IPS DF 4.7 (cell line): ENCODE measurements at regions not wholly inside any gene's neighbourhood (a gene's known extent, or its start where the extent isn't known, plus 50 kb on each side); places are given as distances from the start of the nearest gene placed in this dataset.

Experiments
- DNase-seq: peaks from one replicate; pipeline ENCODE4 v3.0.0-alpha.2; 2013; ENCODE audit warnings: low spot score; ENCODE audit errors: extremely low read depth

- DNase-seq, result no peak
Observed at GRCh38 chr16:5463820-5464219, 366.2 kb upstream of the EEF2KMT start.

DNA sequence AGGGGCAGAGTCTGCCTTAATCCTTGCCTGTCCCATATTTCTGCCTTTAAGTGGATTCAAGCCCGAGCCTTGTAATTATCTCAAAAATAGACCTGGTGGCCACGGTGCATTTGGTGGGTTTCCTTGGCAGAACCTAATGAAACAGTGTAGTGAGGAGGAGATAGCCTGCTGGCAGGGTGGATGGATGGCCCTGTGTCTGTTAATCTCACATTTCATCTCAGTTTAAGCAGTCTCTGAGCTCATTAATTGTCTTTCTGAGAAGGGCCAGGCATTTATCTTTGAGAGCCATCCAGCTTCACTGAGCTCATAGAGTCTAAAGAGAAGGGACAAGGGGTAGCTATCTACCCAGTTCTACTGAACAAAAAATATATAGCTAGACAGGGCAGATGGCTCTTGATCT lies 364.0 kb upstream of the EEF2KMT start:
- DNase-seq, result no peak

- DNase-seq, result no peak
Observed at GRCh38 chr16:5461141-5461540, 363.5 kb upstream of the EEF2KMT start.

- DNase-seq, result no peak
Observed at GRCh38 chr16:5460701-5461100, 363.1 kb upstream of the EEF2KMT start.

- DNase-seq, result no peak
Observed at GRCh38 chr16:5459863-5460262, 362.3 kb upstream of the EEF2KMT start.

GRCh38 chr16:5455110-5455509 lies 357.5 kb upstream of the EEF2KMT start:
- no peak for DNase-seq

DNA sequence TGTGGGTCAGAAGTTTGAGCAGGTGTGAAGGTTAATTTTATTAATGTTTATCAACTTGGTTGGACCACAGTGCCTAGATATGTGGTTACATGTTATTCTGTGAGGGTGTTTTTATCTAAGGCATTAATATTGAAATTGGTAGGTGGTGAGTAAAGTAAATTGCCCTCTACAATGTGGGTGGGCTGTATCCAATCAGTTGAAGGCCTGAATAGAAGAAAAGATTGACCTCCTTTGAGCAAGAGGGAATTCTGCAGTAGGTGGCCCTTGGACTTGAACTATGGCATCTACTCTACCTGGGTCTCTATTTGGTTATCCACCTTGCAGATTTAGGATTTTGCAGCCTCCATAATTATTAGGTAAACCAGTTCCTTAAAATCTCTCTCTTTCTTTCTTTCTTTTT lies 356.8 kb upstream of the EEF2KMT start:
- no peak for DNase-seq

- DNase-seq, result no peak
Observed at GRCh38 chr16:5451641-5452040, 354.0 kb upstream of the EEF2KMT start.

DNA sequence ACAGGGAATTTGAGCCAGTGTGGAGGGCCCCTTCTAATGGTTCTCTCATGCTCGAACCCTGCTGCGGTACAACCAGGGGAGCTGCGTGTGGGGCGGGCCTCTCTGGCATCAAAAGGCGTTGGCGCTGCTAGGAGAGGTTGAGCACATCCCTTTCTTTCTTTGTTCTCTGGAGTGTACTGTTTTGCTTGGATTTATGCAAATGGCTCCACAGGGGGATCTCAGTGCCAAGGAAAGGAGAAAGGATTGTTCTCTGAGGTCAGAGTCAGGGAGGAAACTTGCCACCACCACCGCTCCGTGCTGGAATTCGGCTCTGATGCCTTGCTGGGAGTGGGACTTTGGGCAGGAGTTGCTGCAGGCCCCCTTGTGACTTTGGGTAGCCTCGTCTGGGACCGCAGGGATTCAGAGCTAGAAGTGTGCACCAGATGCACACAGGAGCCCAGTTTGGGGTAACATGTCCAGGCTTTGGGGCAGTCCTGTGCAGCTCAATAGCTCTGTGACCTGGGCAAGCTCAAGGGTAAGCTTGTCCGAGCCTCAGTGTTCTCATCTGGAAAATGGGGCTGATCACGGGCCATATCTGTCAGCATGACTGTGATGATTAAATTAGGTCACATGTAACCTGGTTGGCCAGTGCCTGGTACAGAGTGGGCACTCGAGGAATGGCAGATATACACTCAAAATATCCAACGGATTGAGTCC lies 353.0 kb upstream of the EEF2KMT start:
- no peak for DNase-seq

GRCh38 chr16:5449901-5450300 lies 352.3 kb upstream of the EEF2KMT start:
- DNase-seq, result no peak

- no peak for DNase-seq
Observed at GRCh38 chr16:5448798-5449197, 351.2 kb upstream of the EEF2KMT start.

DNA sequence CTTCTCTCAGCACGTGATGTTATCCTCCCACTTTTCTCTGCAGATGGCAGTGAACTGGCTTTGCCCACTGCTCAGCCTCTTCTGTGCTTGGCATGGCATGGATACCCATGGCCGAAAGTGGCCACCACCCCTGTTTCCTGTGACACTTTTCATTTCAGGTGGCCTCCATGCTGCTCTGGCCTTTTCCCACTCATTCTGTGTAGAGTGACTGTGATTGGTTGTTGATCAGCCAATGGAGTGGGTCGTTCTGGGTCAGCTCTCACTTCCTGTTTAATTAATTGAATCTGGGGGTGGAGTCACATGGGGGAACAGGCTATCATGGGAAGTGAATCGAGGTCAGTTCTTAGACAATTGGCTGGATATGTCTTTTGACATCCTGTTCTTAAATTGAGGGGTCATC lies 350.1 kb upstream of the EEF2KMT start:
- DNase-seq, result no peak

DNA sequence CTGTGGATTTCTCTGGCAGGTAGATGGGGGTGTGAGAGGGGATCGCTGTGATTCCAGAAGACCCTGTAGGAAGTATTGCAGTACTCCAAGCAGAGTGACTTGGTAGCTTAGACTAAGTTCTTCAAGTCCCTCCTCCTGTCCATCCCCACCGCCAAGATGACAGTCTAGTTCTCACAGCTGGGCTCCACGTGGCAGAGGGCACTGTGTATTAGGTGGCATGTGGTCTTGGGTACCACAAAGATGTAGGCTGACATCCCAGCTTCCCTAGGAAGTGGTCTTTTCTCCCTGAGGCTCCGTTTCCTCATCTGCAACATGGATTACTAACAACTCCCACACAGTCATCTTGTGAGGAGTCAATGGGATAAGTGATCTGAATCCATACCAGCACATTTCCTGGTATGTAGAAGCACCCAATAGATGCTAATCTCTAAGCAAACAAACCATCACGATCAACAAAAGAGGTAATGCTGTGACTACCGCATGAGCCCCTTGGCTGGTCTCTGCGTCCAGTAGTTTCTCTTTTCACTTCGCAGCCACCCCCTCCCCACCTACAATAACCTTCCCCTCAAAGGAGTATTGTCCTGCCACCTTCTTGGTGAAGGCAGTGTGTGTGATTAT lies 349.1 kb upstream of the EEF2KMT start:
- DNase-seq, result no peak

- no peak for DNase-seq
Observed at GRCh38 chr16:5444189-5444588, 346.6 kb upstream of the EEF2KMT start.

DNA sequence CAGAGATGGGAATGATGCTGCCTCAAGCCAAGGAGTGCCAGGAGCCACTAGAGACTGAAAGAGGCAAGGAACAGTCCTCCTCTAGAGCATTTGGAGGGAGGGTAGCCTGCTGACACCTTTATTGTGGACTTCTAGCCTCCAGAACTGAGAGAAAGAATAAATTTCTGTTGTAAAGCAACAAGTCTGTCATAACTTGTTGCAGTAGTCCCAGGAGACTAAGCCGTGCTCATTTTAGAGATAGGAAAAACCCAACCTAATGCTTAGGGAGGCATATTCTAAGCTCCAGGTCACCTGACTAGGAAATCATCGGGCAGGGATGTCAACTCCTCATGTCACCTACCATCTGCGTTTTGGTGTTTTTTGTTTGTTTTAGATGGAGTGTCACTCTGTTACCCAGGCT lies 345.4 kb upstream of the EEF2KMT start:
- no peak for DNase-seq

- DNase-seq, result no peak
Observed at GRCh38 chr16:5442054-5442453, 344.5 kb upstream of the EEF2KMT start.

DNA sequence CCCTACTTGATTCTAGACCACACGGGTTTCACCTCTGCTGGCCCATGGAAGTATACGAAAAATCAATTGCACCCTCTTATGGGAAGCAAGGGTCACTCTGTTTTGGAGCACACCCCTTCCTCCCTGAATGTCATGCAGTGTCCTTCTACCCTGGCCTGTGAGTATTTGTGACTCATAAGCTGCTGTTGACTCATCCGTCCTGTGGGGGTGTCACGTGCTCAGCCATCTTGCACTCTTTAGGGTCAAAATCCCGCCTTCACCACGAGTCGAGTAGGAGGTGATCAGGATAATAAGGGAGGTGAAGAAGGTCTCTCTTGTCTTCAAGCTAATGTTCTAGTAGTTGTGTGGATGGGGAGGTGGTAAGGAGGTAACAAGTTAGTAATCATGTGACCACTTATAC lies 341.0 kb upstream of the EEF2KMT start:
- DNase-seq, result no peak

DNA sequence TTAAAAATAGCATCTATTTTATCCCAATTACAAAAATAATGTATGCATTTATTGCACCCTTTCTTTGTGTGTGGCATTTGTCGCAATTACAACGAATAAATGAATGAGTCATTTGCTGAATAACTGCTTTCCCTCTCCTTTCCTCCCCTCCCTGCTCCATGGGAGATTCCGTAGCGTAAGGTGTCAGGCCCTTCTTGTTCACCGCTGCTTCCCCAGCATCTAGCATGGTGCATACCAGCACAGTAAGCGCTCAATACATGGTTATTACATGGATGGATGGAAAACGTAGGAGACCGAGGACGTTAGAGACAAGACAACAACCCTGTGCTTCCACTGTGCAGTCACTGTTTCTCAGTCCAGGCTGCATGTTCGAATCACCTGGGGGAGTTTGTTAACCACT lies 336.0 kb upstream of the EEF2KMT start:
- DNase-seq, result no peak

DNA sequence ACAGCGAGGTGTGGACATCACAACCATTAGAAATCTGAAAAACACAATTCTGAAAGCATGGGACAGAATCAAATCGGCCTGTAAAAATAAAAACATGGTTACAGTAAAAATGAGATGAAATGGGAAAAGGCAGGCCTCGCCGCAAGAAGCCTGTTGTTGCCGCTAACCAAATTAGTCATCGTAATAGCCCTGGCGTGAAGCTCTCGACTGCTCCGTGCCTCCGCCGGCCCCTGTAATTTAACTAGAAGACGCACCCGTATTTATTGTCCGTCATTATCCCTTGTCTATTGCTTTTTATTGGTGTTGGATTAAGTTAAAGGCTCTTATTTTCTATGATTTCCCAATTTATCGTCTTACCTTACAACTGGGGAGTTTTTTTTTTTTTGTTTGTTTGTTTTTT lies 334.6 kb upstream of the EEF2KMT start:
- no peak for DNase-seq

- DNase-seq, result no peak
Observed at GRCh38 chr16:5430598-5430997, 333.0 kb upstream of the EEF2KMT start.

- no peak for DNase-seq
Observed at GRCh38 chr16:5428932-5429331, 331.3 kb upstream of the EEF2KMT start.

GRCh38 chr16:5427571-5427970 lies 330.0 kb upstream of the EEF2KMT start:
- no peak for DNase-seq
